HS-5 (cell line): ENCODE measurements at regions not wholly inside any gene's neighbourhood (a gene's known extent, or its start where the extent isn't known, plus 50 kb on each side); places are given as distances from the start of the nearest gene placed in this dataset.
"Not testable (repeated sequence)": the region's sequence is repeated elsewhere in the genome, so short reads cannot be mapped to it uniquely, and the experiment has no call there.

ENCODE experiments used
- DNase-seq: peaks from one replicate; pipeline ENCODE4 v3.0.0-alpha.2; 2012; ENCODE audit warnings: low read depth

GRCh38 chr2:143847257-143847656, 672.7 kb downstream of the ZEB2 start:
- DNase-seq = no peak

GRCh38 chr2:143844986-143845385, 674.9 kb downstream of the ZEB2 start:
- DNase-seq = no peak

- no peak for DNase-seq
Observed at GRCh38 chr2:143843686-143844085, 676.2 kb downstream of the ZEB2 start.

GRCh38 chr2:143842836-143843235, 677.1 kb downstream of the ZEB2 start:
- DNase-seq = no peak

- no peak for DNase-seq
Observed at GRCh38 chr2:143841935-143842334, 678.0 kb downstream of the ZEB2 start.

- no peak for DNase-seq
Observed at GRCh38 chr2:143840601-143841000, 679.3 kb downstream of the ZEB2 start.

- no peak for DNase-seq
Observed at GRCh38 chr2:143840194-143840593, 679.7 kb downstream of the ZEB2 start.

- DNase-seq = no peak
Observed at GRCh38 chr2:143839456-143839855, 680.5 kb downstream of the ZEB2 start.

GRCh38 chr2:143837055-143837454, 682.9 kb downstream of the ZEB2 start:
- DNase-seq = not testable (repeated sequence)

- DNase-seq = no peak
Observed at GRCh38 chr2:143835481-143835880, 684.4 kb downstream of the ZEB2 start.

- DNase-seq = no peak
Observed at GRCh38 chr2:143833015-143833660, 686.8 kb downstream of the ZEB2 start.

- DNase-seq = no peak
Observed at GRCh38 chr2:143830476-143830875, 689.4 kb downstream of the ZEB2 start.

GRCh38 chr2:143828763-143829537, 691.0 kb downstream of the ZEB2 start:
- DNase-seq = no peak

- no peak for DNase-seq
Observed at GRCh38 chr2:143824791-143825190, 695.1 kb downstream of the ZEB2 start.

- DNase-seq = no peak
Observed at GRCh38 chr2:143823876-143824275, 694.7 kb downstream of the ARHGAP15 start.

GRCh38 chr2:143823296-143823695, 694.1 kb downstream of the ARHGAP15 start:
- no peak for DNase-seq

- no peak for DNase-seq
Observed at GRCh38 chr2:143822736-143823135, 693.5 kb downstream of the ARHGAP15 start.

GRCh38 chr2:143819764-143820163, 690.5 kb downstream of the ARHGAP15 start:
- no peak for DNase-seq

- no peak for DNase-seq
Observed at GRCh38 chr2:143819190-143819735, 690.0 kb downstream of the ARHGAP15 start.
